22Rv1 (cell line): ENCODE measurements at regions not wholly inside any gene's neighbourhood (a gene's known extent, or its start where the extent isn't known, plus 50 kb on each side); places are given as distances from the start of the nearest gene placed in this dataset.

Experiments
- H3K27ac ChIP-seq: fragments of 450-650 bp; 2 replicates; pipeline ENCODE4 v1.5.1; 2017
- CTCF ChIP-seq: fragments of 450-650 bp; IDR thresholded peaks from 2 replicates; pipeline ENCODE4 v1.5.1; 2017; ENCODE audit warnings: mild to moderate bottlenecking
- ZFX ChIP-seq: fragments of 450-650 bp; IDR thresholded peaks from 2 replicates; pipeline ENCODE4 v1.6.1; 2017; ENCODE audit warnings: antibody characterized with exemption, borderline replicate concordance

DNA sequence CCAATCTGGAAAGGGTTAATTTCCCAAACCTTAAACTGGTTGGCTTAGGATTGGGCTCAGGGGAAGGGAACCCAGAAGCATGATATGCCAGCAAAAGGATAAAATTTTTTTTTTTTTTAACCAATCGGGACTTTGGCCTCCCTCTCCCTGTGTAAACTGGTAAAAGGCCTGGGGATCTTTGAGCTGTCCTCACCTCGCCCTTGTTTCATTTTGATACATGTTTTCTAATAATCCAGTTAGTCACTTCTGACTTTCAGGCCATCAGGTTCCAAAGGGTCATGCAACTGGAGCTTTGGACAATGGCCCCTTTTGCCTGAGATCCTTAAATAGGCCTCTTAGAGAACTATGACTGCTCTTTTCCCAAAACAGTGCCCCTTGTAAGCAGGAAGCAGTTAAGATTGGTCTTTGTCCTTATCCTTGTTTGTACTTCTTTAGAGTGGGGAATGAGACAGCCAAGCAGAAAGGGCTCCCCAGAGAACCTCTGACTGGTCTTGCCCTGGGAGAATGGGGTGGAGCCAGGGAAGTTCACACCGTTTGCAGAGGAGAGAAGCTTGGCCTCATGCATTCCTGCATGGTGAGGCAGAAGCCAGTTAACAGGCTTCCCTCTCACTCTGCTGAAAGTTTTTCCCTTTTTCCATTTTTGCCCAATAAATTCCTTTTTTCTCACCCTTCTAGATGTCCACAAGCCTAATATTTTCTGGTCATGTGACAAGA lies 424.2 kb upstream of the CNTNAP2 start:
- H3K27ac ChIP-seq, result no peak overlapping the region
- TF ChIP-seq ZFX, result no peak
- TF ChIP-seq CTCF, result no peak

GRCh38 chr7:145691377-145691914 lies 425.2 kb upstream of the CNTNAP2 start:
- H3K27ac ChIP-seq, result no peak overlapping the region

GRCh38 chr7:145681646-145682045 lies 435.0 kb upstream of the CNTNAP2 start:
- H3K27ac ChIP-seq, result no peak overlapping the region
- TF ChIP-seq ZFX, result no peak
- TF ChIP-seq CTCF, result no peak

More at GRCh38 chr7:145691377-145691914, 425.2 kb upstream of the CNTNAP2 start:
- TF ChIP-seq CTCF, result no peak

GRCh38 chr7:145681159-145681558 lies 435.4 kb upstream of the CNTNAP2 start:
- no peak overlapping the region for H3K27ac ChIP-seq
- TF ChIP-seq CTCF, result no peak

DNA sequence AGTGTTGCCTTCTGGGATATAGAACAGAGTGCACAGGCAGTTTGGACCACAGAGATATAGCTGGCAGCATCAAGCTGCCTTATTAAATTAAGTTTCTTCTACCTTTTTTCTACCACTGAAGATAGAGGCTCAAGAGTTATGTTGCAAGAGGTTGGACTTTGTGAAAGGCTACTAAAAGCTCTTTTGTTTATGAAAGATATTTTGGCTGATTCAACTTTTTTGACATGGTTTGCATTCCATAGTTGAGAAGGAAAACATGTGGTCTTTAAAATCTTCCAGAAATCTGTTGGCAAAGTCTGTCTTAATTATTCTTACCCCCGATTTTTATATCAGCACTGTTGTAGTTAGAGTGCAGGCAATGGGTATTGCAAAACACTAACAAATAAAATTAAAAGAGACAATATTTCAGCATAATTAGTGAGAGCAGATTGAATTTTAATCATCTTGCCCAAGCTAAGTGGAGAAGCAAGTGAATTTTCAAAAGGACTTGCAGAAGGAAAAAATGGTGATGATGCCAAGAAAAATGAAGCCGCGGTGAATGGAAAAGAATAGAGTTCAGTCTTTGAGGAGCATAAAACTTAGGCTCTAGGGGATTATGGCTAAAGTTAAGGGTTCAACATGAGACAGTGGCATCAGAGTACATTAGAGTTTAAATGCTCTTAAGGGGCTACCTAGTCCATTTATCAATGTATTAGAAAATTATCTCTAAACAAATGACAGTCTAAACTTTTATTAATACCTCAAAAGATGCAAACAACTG lies 450.9 kb upstream of the CNTNAP2 start:
- no peak overlapping the region for H3K27ac ChIP-seq
- TF ChIP-seq CTCF (no peak), ZFX (no peak)

- TF ChIP-seq CTCF (no peak), ZFX (no peak)
- no peak overlapping the region for H3K27ac ChIP-seq
These were observed 460.9 kb upstream of the CNTNAP2 start for GRCh38 chr7:145655666-145656065.

GRCh38 chr7:145645135-145645515 lies 471.5 kb upstream of the CNTNAP2 start:
- TF ChIP-seq CTCF, result no peak
- no peak for TF ChIP-seq ZFX
- no peak overlapping the region for H3K27ac ChIP-seq
